ENCODE measurements at regions not wholly inside any gene's neighbourhood (a gene's known extent, or its start where the extent isn't known, plus 50 kb on each side); places are given as distances from the start of the nearest gene placed in this dataset.

GRCh38 chr4:153107246-153107645 lies 97.0 kb upstream of the TRIM2 start:
- FAIRE-seq (no peak), ATAC-seq (no peak), DNase-seq (ENCODE audit: low read depth in 1 of 2, low spot score in 1 of 2) (no peak)
- POLR2A ChIA-PET, result no interaction called here
- CTCF ChIA-PET, result interaction anchor here (1.3 to 1.6 kb wide), 3 partner anchors 19 to 24 kb away, joined by 4 read pairs; no protein-coding TSS in a partner anchor
- H3K4me3 ChIP-seq, result no peak overlapping the region
- H3K4me1 ChIP-seq, result no peaks in the 10 kb centered on the region
- H3K27ac ChIP-seq, result no peak overlapping the region
- TF ChIP-seq ZSCAN20 (CRISPR knock-in tag; IDR thresholded peaks at IDR 0.05) (no peak), PBX3 (IDR thresholded peaks at IDR 0.05) (no peak), ZC3H11A (IDR thresholded peaks at IDR 0.05) (no peak)
- H3K4me2 ChIP-seq, result no peak overlapping the region
- no peaks in the 10 kb centered on the region for H3K9me3 ChIP-seq
- 37% methylated on average over 3 of the region's 8 CpGs for WGBS (ENCODE audit: missing lambda C conversion rate)

GRCh38 chr4:153109296-153109849 lies 94.9 kb upstream of the TRIM2 start:
- DNase-seq (ENCODE audit: low read depth in 1 of 2, low spot score in 1 of 2), result no peak
- FAIRE-seq, result no peak
- Histone ChIP-seq H3K4me2 (no peak overlapping the region), H3K4me3 (no peak overlapping the region), H3K9me3 (no peaks in the 10 kb centered on the region), H3K27ac (no peak overlapping the region), H3K4me1 (peaks cover 3% of the 10 kb centered on the region)
- ChIA-PET CTCF (interaction anchor here (0.9 to 10.5 kb wide), 3 partner anchors 10 to 25 kb away, joined by 3 to 68 read pairs (median 4); no protein-coding TSS in a partner anchor), POLR2A (no interaction called here)
- ATAC-seq, result no peak
- WGBS (ENCODE audit: missing lambda C conversion rate), result 96% methylated on average over 3 of the region's 3 CpGs
- TF ChIP-seq RAD21 (conservative IDR thresholded peaks at IDR 0.05 in 1 of 2, IDR thresholded peaks at IDR 0.05 in 1 of 2) (no peak), CEBPB (IDR thresholded peaks at IDR 0.05) (no peak), NR3C1 (IDR thresholded peaks at IDR 0.05) (no peak), NPAS2 (CRISPR knock-in tag; IDR thresholded peaks at IDR 0.05; ENCODE audit: borderline replicate concordance) (no peak), REST (IDR thresholded peaks at IDR 0.05) (no peak)

GRCh38 chr4:153110739-153111138 lies 93.5 kb upstream of the TRIM2 start:
- H3K4me1 ChIP-seq, result peaks cover 15% of the 10 kb centered on the region
- POLR2A ChIA-PET, result no interaction called here
- CTCF ChIA-PET, result interaction anchor here (2.2 to 10.5 kb wide), 3 partner anchors 17 to 27 kb away, joined by 7 to 68 read pairs (median 24); no protein-coding TSS in a partner anchor
- no peak overlapping the region for H3K4me3 ChIP-seq
- TF ChIP-seq FOXS1 (CRISPR knock-in tag; IDR thresholded peaks at IDR 0.05), result no peak
- no peak for TF ChIP-seq HMGXB4 (CRISPR knock-in tag; IDR thresholded peaks at IDR 0.05; ENCODE audit: borderline replicate concordance)
- TF ChIP-seq CHD2 (IDR thresholded peaks at IDR 0.05; ENCODE audit: low read length, partially characterized antibody), result no peak
- TF ChIP-seq EP300 (IDR thresholded peaks at IDR 0.05), result no peak
- TF ChIP-seq ZSCAN20 (CRISPR knock-in tag; IDR thresholded peaks at IDR 0.05), result no peak
- H3K27ac ChIP-seq, result no peak overlapping the region
- ATAC-seq, result no peak
- H3K4me2 ChIP-seq, result no peak overlapping the region
- no peak for DNase-seq (ENCODE audit: low read depth in 1 of 2, low spot score in 1 of 2)
- 59% methylated on average over 6 of the region's 6 CpGs for WGBS (ENCODE audit: missing lambda C conversion rate)
- FAIRE-seq, result no peak
- no peaks in the 10 kb centered on the region for H3K9me3 ChIP-seq
